Head of caudate nucleus (tissue), 42 donors: ENCODE measurements at regions not wholly inside any gene's neighbourhood (a gene's known extent, or its start where the extent isn't known, plus 50 kb on each side); places are given as distances from the start of the nearest gene placed in this dataset.

Experiments used
- DNase-seq, 42 donors: peaks; one replicate each; pipeline versions ENCODE4 v3.0.0 to v3.0.0-alpha.2; 2020 to 2021; ENCODE audit warnings: mixed read lengths in 7 of 42
- intact Hi-C: fragments of 100-400 bp; cut with DNase I; formaldehyde crosslinking; loops from one replicate; pipeline ENCODE4 v1.15.0; 2022

DNA sequence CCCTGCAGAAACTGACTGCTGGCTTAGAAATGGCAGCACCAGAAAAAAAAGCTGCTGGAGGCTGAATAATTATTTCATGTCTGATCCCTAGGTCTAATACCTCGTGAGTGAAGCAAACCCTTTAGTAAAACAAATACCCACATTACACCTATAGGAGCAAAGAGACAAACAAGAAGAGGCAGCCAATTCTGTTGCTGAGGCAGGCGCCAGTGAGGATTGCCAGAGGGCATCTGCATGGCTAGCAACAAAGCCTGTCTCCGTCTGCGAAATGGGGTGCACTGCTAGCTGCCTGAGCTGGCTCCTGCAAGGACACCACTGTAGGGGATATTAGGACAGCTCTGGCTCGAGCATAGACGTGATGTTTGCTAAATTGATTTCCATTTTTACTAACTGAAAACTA lies 509.7 kb downstream of the TDRD15 start:
- DNase-seq, result no peak

GRCh38 chr2:21633911-21634310 lies 510.1 kb downstream of the TDRD15 start:
- intact Hi-C loops, result no loop called here
- no peak for DNase-seq

More for the DNA sequence above, 509.7 kb downstream of the TDRD15 start:
- intact Hi-C loops, result no loop called here

DNA sequence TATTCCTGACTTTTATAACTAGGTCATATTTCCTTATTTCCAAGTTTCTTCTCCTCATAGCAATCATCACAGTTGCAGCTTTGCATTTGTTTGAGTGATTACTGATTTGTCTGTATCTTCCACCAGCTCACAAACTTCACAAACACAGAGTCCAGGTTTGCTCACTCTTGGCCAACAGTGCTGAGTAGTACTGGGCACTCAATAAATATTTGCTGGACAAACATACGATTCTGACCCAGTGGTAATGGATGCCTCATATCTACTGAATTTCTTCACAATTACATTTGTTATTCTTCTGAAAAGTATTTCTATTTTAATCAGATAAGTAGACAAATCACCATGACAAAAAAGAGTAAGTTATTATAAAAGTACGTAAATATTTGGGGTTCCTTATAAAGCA lies 516.3 kb downstream of the TDRD15 start:
- intact Hi-C loops, result no loop called here
- no peak for DNase-seq

GRCh38 chr2:21642647-21643046 lies 518.9 kb downstream of the TDRD15 start:
- DNase-seq, result no peak
- intact Hi-C loops, result no loop called here

DNA sequence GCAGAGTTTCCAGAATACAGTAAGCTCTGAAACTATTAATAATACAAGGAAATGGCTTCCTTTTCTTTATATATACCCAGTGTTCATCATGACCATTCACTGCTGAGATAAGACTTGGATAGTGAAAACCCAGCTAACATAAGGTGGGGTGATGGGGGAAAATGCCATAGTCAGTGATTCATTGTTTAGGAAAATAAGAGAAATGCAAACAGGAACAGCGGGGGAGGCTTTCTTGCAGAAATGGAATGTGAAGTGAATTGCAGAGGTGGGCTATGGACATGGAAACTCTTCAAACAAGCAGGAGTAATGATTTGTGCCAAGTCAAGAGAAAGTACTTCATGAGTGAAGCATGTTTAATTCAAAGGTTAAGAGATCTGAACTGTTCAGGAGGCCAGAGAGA lies 519.4 kb downstream of the TDRD15 start:
- DNase-seq, result no peak
- intact Hi-C loops, result no loop called here

- intact Hi-C loops, result no loop called here
- DNase-seq, result no peak
Observed at GRCh38 chr2:21644266-21644665, 520.5 kb downstream of the TDRD15 start.

DNA sequence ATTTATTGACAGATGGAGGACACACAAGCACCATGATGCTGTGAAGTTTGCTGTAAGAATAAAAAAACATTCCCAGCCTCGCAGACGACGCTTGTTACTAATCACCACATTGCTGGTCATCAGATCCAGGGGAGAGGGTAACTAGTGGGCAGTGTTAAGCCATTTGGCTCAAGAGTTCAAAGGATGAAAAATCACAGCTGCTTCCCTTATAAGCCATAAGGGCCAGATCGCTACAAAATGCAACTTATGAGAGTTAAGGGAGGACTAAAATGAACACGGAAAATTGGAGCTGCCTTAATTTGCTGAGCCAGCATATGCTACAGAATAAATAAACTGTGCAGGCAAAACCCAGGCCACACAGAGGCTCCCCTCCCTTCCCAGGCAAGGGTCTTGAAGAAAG lies 522.6 kb downstream of the TDRD15 start:
- no peak for DNase-seq
- intact Hi-C loops, result no loop called here

- no peak for DNase-seq
- intact Hi-C loops, result no loop called here
Observed at GRCh38 chr2:21650569-21650968, 526.8 kb downstream of the TDRD15 start.

DNA sequence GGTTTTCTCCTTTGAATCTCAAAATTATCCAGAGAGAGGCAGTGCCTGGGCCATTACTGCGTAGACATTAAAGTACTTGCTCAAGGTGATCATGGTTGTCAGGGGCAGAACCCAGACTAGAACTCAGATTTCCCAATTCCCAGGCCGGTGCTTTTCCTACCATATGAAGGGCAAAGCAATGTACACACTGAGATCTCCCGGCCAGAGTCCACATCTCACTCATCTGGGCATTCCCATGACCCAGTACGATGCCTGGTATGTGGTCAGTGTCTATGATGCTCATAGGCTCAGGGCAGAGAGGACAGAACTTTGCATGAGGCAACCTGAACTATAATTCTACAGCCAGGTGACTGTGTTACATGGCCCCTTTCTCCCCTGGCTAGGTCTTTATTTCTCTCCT lies 531.4 kb downstream of the TDRD15 start:
- no peak for DNase-seq
- intact Hi-C loops, result no loop called here

DNA sequence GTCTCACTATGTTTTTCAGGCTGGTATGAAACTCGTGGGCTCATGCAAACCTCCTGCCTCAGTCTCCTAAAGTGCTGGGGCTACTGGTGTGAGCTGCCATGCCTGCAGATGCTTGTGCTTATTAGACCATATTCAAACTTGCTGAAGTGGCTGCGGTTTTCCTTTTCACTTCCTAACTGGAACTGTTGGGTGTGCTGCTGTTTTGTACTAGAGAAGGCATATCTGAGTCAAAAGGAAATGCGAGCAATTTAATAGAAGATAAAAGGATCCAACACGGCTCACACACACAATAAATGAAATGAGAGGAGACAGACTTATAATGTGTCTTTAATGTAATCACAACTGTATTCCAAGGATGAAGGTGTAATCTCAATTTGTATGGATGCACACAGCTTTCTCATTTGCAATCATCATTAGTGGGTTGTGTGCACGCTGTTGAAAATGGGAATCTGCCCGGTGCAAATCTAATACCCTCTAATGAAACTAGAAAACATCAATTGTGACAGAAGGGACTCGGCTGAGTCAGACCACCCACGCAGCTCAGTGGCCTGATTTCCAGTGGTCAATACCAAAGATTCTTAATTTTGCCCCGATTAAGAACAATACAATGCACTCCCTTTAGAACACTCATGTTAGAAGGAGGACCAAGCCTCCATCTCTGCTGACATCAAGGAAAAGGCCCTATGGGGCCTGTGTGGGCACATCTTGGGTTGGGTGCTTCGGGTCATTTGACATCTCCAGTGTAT lies 532.7 kb downstream of the TDRD15 start:
- intact Hi-C loops, result no loop called here
- DNase-seq, result peak in 1 of 42 donors; percentile 35

- DNase-seq, result no peak
- intact Hi-C loops, result no loop called here
Observed at GRCh38 chr2:21657445-21657844, 533.7 kb downstream of the TDRD15 start.

DNA sequence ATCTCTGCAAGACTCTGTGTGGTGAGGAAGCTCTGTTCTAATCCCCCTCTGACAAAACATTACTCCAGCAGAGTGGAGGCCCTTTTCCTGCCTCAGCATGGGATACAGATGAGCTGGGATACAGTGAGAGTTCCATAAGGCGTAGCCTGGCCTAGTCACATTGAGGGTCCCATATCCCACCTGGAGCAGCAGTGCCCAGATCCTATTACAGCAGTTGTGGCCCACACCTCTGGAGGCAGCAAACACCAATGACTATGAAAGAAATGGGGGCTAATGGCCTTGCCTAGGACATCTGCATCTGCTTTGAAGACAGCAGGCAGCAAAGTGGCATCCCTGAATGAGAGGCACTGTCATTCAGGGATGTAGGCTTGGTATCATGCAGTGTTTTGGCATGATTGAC lies 534.5 kb downstream of the TDRD15 start:
- DNase-seq, result no peak
- intact Hi-C loops, result no loop called here

DNA sequence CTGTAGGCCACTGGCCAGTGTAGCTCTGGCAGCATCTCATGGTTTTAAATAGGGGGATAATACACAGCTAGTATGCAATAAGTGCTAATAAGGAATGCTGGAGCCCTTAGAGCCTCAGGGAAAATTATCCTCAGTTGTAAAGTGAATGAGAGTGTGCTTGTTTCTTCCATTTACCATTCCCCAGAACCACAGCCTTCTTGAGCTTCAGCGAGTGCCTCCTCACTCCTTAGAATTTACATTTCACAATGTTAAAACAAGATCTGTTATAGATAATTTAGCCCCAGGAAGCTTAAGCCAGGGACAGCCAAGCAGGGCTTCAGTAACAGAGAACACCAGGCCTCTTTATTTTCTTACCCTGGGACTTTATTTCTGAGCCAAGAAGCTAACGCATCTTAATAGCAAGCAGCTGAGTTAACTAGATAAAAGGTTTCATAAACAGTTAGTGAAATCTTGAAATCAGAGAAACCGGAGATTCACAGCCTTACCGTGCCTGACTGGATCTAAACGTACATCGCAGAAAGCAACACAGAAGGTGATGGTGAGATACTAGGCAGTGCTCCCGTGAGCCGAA lies 535.2 kb downstream of the TDRD15 start:
- no peak for DNase-seq
- intact Hi-C loops, result no loop called here

- intact Hi-C loops, result no loop called here
- DNase-seq, result no peak
Observed at GRCh38 chr2:21664083-21664482, 540.3 kb downstream of the TDRD15 start.

- intact Hi-C loops, result no loop called here
Observed at GRCh38 chr2:21667638-21668037, 543.9 kb downstream of the TDRD15 start.

DNA sequence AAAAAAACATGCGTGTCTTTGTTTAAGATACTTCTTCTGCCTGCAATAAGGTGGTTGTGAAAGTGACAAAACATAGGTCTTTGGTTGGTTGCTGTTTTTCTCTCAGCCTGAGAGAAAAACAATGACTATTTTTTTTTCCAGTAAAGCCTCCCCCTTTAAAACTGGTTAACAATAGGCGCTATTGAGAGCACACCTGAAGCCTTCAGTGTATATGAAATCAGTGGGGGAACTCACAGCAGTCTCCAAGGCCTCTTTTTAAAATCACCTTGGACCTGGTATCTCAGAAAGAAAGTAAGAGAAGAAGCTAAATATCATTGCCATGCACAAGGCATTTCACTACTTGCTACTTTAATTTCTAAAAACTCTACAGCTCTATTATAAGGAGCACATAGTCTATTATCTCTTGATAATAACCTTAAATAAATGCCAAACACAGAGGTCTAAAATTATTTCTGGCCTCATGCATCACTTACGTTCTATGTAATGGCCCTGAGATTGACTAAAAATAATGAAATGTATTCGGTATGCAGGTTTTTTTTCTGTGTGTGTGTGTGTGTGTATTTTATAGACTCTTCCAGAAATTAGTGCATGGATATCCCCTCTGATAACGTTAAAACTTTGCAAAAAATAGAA lies 544.4 kb downstream of the TDRD15 start:
- intact Hi-C loops, result no loop called here
- DNase-seq, result no peak

More at GRCh38 chr2:21667638-21668037, 543.9 kb downstream of the TDRD15 start:
- no peak for DNase-seq

DNA sequence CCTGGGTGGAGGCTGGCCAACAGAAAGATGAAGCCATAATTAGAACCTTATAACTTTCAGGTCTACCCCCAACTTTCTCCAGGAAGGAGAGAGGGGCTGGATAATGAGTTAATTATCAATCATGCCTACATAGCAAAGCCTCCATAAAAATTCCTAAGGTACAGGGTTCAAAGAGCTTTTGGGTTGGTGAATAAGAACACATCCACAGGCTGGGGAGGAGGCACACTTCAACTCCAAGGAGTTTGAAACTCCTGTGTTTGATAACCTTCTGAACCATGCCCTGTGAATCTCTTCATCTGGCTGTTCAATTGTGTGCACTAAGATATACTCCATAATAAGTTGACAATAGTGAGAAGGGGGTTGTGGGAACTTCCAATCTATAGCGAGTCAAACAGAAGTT lies 552.3 kb downstream of the TDRD15 start:
- intact Hi-C loops, result no loop called here
- DNase-seq, result no peak

DNA sequence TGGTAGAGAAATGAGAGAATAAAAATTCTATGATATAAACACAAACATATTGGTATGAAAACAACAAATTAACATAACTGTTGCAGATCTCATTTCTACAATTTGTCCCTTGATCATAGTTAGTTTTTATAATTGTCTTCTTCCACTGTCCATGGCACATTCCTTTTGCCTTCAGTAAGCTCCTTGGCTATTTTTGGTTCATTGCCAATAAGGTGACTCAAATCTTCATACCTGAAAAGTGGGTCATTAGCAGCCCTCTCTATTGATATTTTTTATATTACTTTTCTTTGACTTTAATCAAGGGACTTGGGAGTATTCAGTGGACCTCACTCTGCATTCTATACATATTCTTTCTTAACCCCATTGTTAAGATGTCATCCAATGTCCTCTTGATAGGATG lies 552.9 kb downstream of the TDRD15 start:
- intact Hi-C loops, result no loop called here

DNA sequence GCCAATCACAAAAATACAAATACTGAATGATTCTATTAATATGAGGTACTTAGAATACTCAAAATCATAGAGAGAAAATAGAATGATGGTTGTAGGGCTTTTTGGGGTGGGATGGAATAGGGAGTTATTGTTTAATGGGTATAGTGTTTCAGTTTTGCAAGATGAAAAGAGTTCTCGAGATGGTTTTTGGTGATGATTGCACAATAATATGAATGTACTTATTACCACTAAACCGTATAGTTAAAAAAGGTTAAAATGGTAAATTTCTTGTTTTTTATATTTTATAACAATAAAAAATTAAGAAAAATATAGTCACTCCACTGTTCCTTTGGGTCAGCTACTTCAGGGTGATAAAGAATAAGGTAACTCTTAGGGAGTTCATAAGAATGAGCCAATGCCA lies 560.1 kb downstream of the TDRD15 start:
- intact Hi-C loops, result no loop called here

More for the DNA sequence above, 552.9 kb downstream of the TDRD15 start:
- no peak for DNase-seq

DNA sequence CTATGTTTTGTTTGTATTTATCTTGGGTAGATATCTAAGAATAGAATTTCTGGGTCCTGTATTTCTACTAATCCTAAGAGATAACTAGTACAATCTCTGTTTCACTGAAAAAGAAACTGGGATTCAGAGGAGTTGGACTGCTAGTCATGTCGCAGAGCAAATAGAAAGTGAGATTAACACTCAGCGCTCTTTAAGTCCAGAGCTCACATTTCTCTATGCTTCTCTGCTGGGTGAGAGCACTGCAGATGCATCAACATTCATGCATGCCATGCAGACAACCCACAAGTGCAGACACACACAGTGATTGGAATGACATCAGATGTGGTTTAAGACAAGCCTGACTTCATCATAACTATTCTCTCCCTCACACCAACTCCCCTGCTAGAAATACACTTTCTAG lies 563.8 kb downstream of the TDRD15 start:
- no peak for DNase-seq
- intact Hi-C loops, result no loop called here

More for the DNA sequence above, 560.1 kb downstream of the TDRD15 start:
- no peak for DNase-seq

- intact Hi-C loops, result no loop called here
- DNase-seq, result no peak
Observed at GRCh38 chr2:21690005-21690404, 566.2 kb downstream of the TDRD15 start.
